HL-60/S4 treated with retinoic acid at 250 ng/mL for 4 days and 3 days (cell line): ENCODE measurements at regions not wholly inside any gene's neighbourhood (a gene's known extent, or its start where the extent isn't known, plus 50 kb on each side); places are given as distances from the start of the nearest gene placed in this dataset.

Experiments
- in situ Hi-C: fragments of 300-500 bp; cut with MboI; formaldehyde crosslinking; loops from 2 replicates; pipeline ENCODE4 v1.7.0; 2022; ENCODE audit warnings: low sequenced_read_pairs

GRCh38 chr18:61062258-61062657 is 271.0 kb upstream of the CDH20 start:
- in situ Hi-C loops: no loop called here

DNA sequence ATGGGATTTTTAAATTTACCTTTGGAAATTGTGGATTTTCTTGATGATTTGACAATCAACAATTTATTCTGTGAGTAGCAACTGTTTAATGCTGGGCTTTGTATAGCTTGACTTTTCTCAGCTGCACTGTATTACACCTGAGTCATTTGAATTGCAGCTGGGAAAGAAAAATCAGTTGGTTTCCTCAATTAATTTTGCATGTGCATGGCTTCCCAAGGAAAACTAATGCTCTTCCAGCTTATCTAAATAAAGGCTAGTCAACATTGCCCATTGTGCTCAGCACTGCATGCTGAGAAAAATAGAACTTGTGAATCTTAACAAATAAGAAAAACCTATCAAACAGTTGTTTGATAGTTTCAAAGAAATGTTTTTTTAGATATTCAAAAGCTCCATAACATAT is 268.3 kb upstream of the CDH20 start:
- in situ Hi-C loops: no loop called here

DNA sequence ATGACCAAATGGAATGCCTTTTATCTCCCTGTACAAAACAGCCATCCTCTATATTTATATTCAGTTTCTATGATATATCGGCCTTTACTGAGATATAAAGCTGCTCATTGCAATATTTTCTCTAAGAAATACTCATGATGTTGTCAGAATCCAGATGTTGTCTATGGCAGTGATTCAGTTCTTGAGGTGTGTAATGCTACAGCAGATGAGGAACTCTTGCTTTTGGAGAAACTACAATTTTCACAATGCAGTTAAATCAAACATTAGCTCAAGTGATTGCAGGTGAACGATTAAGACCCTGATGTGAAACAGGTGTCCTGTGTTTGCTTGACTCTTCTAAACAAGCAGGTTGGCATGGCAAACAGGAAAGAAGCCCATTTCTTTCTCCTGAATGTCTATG is 256.2 kb upstream of the CDH20 start:
- in situ Hi-C loops: no loop called here

DNA sequence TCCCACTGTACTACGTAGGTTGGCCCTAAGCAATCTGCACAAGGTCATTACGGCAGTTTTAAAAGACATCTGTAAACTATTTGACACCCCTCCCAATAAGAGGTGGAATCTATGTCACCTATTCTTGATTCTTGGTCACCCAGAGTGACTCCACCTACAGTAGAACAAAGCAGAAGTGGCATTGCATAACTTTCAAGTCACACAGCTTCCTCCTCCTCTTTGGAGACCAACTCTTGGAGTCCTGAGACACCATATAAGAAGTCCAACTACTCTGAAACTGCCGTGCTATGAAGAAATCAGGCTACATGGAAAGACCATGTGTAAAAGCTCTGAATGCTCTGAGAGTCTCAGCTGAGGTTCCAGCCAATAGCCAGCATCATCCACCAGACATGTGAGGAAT is 253.5 kb upstream of the CDH20 start:
- in situ Hi-C loops: no loop called here

- in situ Hi-C loops: no loop called here
Measured at GRCh38 chr18:61080954-61081528, 252.2 kb upstream of the CDH20 start.

- in situ Hi-C loops: no loop called here
Measured at GRCh38 chr18:61082976-61083630, 250.1 kb upstream of the CDH20 start.

DNA sequence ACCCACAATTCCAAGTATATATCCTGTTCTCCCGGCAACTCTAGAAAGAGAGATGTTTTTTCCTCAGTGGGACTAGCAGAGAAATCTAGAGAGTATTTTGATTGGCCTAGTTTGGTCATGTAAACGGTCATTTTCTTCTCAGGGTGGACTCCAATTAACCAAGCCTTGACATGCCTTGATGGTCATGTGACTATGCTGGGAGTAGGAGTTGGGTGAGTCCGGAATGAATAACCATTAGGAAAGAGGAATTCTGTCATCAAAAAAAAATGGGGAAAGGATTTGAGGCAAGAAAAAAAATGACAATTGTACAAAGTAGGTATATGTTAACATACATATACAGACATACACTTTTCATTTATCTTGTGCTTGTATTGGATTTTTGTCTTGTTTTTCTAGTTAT is 248.2 kb upstream of the CDH20 start:
- in situ Hi-C loops: no loop called here

GRCh38 chr18:61085761-61086160 is 247.5 kb upstream of the CDH20 start:
- in situ Hi-C loops: no loop called here

DNA sequence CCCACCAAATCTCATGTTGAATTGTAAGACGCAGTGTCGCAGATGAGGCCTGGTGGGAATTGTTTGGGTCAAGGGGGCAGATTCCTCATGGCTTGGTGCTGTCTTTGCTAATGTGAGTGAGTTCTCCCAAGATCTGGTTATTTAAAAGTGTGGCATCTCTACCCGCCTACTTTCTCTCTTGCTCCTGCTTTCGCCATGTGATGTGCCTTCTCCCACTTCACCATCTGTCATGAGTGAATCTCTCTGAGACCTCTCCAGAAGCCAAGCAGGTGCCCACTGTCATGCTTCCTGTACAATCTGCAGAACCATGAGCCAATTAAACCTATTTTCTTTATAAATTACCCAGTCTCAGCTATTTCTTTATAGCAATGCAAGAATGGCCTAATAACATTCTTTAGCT is 246.6 kb upstream of the CDH20 start:
- in situ Hi-C loops: no loop called here

DNA sequence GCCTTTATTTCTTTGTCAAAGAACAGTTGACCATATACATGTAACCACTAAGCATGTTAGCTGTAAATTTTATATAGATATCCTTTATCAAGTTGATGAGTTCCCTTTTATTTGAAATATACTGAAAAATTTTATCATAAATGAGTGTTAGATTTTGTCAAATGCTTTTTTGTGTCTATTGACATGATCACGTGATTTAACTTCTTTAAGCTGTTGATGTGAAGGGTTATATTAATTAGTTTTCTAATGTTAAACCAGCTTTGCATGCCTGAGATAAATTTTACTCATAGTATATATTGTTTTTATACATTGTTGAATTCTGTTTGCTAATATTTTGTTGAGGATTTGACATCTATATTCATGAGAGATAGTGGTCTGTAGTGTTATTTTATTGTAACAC is 241.9 kb upstream of the CDH20 start:
- in situ Hi-C loops: no loop called here

GRCh38 chr18:61093965-61094364 is 239.3 kb upstream of the CDH20 start:
- in situ Hi-C loops: no loop called here

DNA sequence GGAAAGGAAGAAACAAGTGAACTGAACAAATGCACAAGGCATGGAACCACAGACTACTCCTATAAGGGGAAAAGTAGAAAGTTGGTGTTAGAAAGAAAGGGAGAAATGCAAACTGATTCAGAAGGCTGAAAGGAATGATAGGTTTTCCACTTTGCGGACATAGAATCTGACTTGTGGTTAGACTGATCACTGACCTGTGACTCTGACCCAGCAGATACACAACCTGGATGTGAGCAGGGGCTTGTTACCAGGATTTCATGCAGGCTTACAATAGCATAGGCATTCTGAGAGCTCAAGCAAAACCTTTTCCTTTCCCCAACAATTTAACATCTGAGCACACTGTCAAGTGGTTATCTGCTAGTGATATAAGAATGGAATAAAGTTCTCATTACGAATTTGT is 237.0 kb upstream of the CDH20 start:
- in situ Hi-C loops: no loop called here

- in situ Hi-C loops: no loop called here
Measured at GRCh38 chr18:61107113-61107512, 226.1 kb upstream of the CDH20 start.

- in situ Hi-C loops: no loop called here
Measured at GRCh38 chr18:61108706-61109105, 224.5 kb upstream of the CDH20 start.

DNA sequence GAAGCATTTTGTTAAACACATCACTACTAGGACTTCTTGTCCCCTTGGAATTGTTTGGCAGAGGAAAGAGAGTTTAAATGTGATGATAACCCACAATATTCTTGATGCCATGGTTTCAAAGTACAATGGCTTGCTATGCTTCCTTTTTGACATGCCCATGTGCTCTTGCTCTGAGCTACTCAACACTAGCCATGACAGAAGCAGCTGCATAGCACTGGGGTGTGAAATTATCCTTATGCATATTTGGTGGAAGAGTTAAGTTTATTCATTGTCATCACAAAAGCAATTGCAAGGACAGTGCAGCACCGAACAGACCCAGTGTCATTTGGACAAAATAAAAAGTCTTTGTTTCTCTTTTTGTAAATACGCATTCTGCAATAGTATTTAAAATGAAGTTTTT is 209.9 kb upstream of the CDH20 start:
- in situ Hi-C loops: no loop called here

DNA sequence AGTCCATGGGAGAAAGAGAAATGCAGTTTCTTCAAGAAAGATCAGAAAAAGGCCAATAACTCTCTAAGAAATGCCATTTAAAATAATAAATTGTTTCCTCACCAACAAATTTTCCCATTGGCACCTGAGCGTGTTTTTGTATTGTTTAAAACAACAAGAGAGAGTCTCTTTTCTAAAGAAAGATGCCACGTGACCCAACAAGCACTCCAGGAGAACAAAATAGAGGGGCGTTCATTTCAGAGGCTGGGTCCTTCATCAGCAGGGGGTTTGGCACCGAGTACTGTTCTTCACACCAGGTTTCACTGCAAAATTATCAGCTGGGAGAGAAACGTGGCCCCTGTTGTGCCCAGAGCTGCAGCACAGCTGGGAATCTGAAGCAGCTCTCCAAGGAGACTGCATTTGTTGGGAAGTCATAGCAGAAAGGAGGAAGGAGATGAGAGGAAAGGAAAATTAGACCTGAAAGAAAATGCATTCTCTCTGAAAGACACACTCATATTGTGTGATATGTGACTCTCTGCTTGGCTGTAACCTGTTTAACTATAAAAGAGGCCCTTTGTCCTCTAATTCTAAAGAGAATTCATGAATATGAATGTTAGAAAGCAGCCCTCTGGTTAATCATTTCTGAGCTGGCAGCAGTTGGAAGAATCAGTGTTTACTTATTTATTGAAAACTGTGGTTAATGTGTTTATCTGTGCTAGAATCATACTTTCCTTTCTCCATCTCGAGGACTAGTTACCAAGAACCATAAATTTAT is 205.3 kb upstream of the CDH20 start:
- in situ Hi-C loops: no loop called here

- in situ Hi-C loops: no loop called here
Measured at GRCh38 chr18:61129001-61129400, 204.2 kb upstream of the CDH20 start.

- in situ Hi-C loops: no loop called here
Measured at GRCh38 chr18:61132031-61132430, 201.2 kb upstream of the CDH20 start.

- in situ Hi-C loops: no loop called here
Measured at GRCh38 chr18:61133783-61134182, 199.4 kb upstream of the CDH20 start.

DNA sequence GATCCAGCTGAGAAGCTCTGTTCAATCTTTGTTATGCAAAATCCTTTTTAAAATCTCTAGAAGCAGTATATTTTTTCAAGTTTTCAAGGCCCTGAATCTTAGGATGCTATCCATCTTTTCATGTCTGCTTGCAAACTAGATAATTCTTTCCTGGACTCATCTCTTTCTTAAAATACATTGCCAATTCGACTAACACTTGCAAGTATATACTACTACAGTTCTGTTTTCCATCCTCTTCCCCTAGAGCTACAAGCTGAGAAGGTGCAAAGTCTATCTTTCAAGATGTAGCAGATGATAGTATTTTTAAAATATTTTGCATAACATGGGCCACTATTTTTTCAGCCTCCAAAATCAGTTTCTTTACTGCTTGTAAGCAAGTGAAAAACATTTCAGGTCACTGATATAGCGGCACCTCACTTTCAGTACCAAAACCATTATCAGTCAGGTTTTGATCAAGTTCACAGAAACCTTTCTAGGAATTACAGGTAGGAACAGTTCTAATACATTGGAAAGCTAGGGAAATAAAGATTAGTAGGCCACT is 196.4 kb upstream of the CDH20 start:
- in situ Hi-C loops: no loop called here

DNA sequence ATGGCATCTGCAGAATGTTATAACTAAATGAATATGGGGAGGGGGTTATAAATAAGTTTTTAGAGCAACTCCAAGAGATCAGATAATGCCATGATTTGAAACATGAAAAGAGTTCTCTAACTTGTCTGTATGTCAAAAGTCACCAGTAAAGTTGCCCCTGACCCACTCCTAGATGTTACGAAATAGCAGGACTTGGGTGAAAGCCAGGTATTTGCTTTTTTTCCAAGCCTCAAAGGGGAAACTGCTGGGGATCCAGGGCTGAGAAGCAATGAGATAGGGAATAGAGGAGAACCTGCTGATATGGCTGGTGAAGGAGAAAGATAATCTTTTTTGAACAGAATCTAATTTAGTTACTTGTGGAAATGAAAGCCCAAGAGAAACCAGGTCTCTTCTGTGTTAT is 191.5 kb upstream of the CDH20 start:
- in situ Hi-C loops: no loop called here

DNA sequence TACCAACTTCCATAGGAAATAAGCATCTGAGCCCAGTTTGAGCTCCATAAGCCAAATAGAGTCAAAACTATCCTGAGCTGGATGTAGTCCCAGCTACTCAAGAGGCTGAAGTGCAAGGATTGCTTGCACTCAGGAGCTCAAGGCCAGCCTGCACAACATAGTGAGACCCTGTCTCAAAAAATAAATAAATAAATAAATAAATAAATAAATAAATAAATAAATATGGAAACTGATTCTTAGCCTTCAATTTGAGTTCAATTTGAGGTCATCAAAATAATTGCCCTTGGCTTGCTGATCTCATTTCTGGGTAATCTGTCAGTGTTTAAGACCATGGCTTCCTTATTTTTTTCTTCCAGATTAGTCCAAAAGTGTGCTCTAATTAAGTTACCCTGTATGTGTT is 184.9 kb upstream of the CDH20 start:
- in situ Hi-C loops: no loop called here
